Parathyroid adenoma (tissue), 2 donors: ENCODE measurements at regions not wholly inside any gene's neighbourhood (a gene's known extent, or its start where the extent isn't known, plus 50 kb on each side); places are given as distances from the start of the nearest gene placed in this dataset.

ENCODE experiments used
- H2AFZ ChIP-seq: fragments of 300-600 bp; sonication (generic); one replicate; pipeline ENCODE4 v1.7.0; 2017; ENCODE audit warnings: antibody characterized with exemption, mild to moderate bottlenecking
- H3K27ac ChIP-seq: fragments of 300-600 bp; sonication (generic); one replicate; pipeline ENCODE4 v1.7.0; 2017
- H3K27me3 ChIP-seq: fragments of 300-600 bp; sonication (generic); one replicate; pipeline ENCODE4 v1.7.0; 2017; ENCODE audit warnings: low read length; ENCODE audit not compliant: control insufficient read depth, insufficient read depth
- H3K36me3 ChIP-seq: fragments of 300-600 bp; sonication (generic); one replicate; pipeline ENCODE4 v1.7.0; 2017; ENCODE audit warnings: low read length; ENCODE audit not compliant: control insufficient read depth, insufficient read depth
- H3K4me1 ChIP-seq: fragments of 300-600 bp; sonication (generic); one replicate; pipeline ENCODE4 v1.7.0; 2017; ENCODE audit warnings: control low read depth
- H3K4me2 ChIP-seq: fragments of 300-600 bp; sonication (generic); one replicate; pipeline ENCODE4 v1.7.0; 2017; ENCODE audit warnings: low read length
- H3K4me3 ChIP-seq: fragments of 300-600 bp; sonication (generic); one replicate; pipeline ENCODE4 v1.7.0; 2017; ENCODE audit warnings: low read depth, low read length
- H3K79me2 ChIP-seq: fragments of 300-600 bp; sonication (generic); one replicate; pipeline ENCODE4 v1.7.0; 2017; ENCODE audit warnings: control low read depth
- H3K9ac ChIP-seq: fragments of 300-600 bp; sonication (generic); one replicate; pipeline ENCODE4 v1.7.0; 2017; ENCODE audit warnings: mild to moderate bottlenecking
- H3K9me3 ChIP-seq: fragments of 300-600 bp; sonication (generic); one replicate; pipeline ENCODE4 v1.7.0; 2017; ENCODE audit warnings: low read length; ENCODE audit not compliant: control insufficient read depth
- TF ChIP-seq, protein P1 (sequence below): fragments of 300-600 bp; sonication (generic); IDR thresholded peaks from one replicate; pipeline ENCODE4 v1.7.0; 2017; ENCODE audit warnings: antibody characterized with exemption, mild to moderate bottlenecking
- donor health status: primary hyperparathyroidism.

DNA sequence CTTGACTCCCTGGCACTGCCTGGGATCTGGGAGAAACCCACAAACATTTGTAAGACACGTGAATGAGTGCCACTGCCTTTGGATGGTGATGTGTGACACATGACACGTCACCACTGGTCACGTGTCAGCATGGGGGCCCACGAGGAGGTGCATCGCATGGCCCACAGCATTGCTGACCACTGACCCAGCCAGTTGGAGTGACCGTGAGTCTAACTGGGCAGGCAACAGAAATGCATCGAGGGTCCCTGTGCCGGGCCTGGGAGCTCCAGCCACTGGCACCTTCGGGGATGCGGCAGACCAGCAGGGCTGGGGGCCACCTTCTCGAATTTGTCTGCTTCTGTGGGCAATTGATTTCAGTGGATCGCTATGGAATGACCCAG, 121.9 kb upstream of the HDAC4 start:
- no peak overlapping the region for H3K27ac ChIP-seq
- H3K9me3 ChIP-seq, result no peaks in the 10 kb centered on the region
- no peak overlapping the region for H3K4me2 ChIP-seq
- no peaks in the 10 kb centered on the region for H3K36me3 ChIP-seq
- no peaks in the 10 kb centered on the region for H3K27me3 ChIP-seq
- no peak overlapping the region for H3K9ac ChIP-seq
- no peak overlapping the region for H2AFZ ChIP-seq
- no peak overlapping the region for H3K4me3 ChIP-seq
- H3K79me2 ChIP-seq, result no peaks in the 10 kb centered on the region
- H3K4me1 ChIP-seq, result no peaks in the 10 kb centered on the region
- TF ChIP-seq, protein P1, sequence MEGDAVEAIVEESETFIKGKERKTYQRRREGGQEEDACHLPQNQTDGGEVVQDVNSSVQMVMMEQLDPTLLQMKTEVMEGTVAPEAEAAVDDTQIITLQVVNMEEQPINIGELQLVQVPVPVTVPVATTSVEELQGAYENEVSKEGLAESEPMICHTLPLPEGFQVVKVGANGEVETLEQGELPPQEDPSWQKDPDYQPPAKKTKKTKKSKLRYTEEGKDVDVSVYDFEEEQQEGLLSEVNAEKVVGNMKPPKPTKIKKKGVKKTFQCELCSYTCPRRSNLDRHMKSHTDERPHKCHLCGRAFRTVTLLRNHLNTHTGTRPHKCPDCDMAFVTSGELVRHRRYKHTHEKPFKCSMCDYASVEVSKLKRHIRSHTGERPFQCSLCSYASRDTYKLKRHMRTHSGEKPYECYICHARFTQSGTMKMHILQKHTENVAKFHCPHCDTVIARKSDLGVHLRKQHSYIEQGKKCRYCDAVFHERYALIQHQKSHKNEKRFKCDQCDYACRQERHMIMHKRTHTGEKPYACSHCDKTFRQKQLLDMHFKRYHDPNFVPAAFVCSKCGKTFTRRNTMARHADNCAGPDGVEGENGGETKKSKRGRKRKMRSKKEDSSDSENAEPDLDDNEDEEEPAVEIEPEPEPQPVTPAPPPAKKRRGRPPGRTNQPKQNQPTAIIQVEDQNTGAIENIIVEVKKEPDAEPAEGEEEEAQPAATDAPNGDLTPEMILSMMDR, result no peak

DNA sequence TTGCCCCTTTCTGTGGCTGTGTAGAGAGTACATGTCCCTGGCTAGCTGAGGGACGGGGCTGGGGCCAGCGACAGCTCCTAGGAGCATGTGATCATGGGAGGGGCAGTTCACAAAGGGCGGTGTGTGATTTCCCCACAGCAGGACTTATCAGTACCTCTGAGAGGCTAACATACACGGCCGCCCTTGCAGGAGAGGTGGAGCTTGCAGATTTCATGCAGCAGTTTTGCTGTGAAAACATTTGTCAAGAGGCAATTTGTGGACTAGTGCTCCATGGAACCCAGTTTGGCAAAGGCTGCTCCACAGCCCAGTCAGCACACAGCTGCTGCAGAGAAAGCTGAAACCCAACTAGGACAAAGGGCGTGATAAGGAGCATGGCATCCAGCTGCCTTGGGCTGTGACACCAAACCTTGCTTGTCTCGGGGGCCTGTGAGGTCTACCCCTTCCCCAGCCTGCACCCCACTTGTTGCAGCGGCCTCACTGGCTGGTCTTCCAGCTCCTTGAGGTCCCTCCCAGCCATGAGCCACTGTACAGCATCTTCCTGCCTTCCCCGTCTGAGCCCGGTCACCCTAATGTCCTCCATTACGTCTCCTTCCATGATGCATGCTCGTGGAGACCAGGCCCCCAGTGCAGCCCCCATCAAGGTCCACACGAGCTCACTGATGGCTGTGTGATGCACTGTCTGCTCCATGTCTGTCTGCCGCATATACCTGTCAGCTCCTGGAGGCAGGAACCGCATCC, 121.4 kb upstream of the HDAC4 start:
- H3K27me3 ChIP-seq, result no peaks in the 10 kb centered on the region
- no peaks in the 10 kb centered on the region for H3K36me3 ChIP-seq
- H3K79me2 ChIP-seq, result no peaks in the 10 kb centered on the region
- no peak overlapping the region for H3K4me2 ChIP-seq
- H3K4me3 ChIP-seq, result no peak overlapping the region
- no peak overlapping the region for H3K27ac ChIP-seq
- no peaks in the 10 kb centered on the region for H3K9me3 ChIP-seq
- H3K4me1 ChIP-seq, result no peaks in the 10 kb centered on the region
- H3K9ac ChIP-seq, result no peak overlapping the region
- H2AFZ ChIP-seq, result no peak overlapping the region
- TF ChIP-seq, protein P1, result no peak

- Histone ChIP-seq H3K9me3 (no peaks in the 10 kb centered on the region), H3K27ac (no peak overlapping the region), H3K36me3 (no peaks in the 10 kb centered on the region), H3K4me1 (no peaks in the 10 kb centered on the region), H3K79me2 (no peaks in the 10 kb centered on the region), H3K9ac (no peak overlapping the region), H2AFZ (no peak overlapping the region), H3K4me2 (no peak overlapping the region), H3K4me3 (no peak overlapping the region), H3K27me3 (no peaks in the 10 kb centered on the region)
- TF ChIP-seq, protein P1, result no peak
Measured at GRCh38 chr2:239521518-239521815, 120.6 kb upstream of the HDAC4 start.

GRCh38 chr2:239520811-239521517, 120.1 kb upstream of the HDAC4 start:
- H3K9ac ChIP-seq, result no peak overlapping the region
- no peaks in the 10 kb centered on the region for H3K4me1 ChIP-seq
- H3K4me2 ChIP-seq, result no peak overlapping the region
- no peak overlapping the region for H3K4me3 ChIP-seq
- no peaks in the 10 kb centered on the region for H3K36me3 ChIP-seq
- no peak overlapping the region for H2AFZ ChIP-seq
- no peak overlapping the region for H3K27ac ChIP-seq
- no peaks in the 10 kb centered on the region for H3K79me2 ChIP-seq
- H3K9me3 ChIP-seq, result no peaks in the 10 kb centered on the region
- H3K27me3 ChIP-seq, result no peaks in the 10 kb centered on the region
- TF ChIP-seq, protein P1, result no peak
